ENCODE measurements at regions not wholly inside any gene's neighbourhood (a gene's known extent, or its start where the extent isn't known, plus 50 kb on each side); places are given as distances from the start of the nearest gene placed in this dataset.

DNA sequence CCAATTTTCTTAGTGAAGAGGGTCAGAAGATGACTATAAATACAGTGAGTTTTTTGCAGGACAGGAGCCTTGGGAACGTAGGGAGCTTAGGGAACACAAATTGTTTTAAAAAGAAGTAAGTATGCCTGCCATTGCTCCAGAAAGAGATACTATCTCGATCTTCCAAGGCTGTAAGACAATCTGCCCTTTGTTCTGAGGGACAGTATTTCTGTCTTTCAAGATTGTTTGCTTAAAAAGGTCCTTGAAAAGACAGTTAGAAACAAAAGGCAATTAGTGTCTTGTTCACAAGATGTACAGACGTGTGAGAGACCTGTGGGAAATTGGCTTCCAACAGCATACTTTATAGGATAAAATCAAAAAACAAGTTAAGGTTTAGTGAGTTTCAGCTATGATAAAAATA lies 321.2 kb upstream of the FAR2 start:
- no peak for DNase-seq

DNA sequence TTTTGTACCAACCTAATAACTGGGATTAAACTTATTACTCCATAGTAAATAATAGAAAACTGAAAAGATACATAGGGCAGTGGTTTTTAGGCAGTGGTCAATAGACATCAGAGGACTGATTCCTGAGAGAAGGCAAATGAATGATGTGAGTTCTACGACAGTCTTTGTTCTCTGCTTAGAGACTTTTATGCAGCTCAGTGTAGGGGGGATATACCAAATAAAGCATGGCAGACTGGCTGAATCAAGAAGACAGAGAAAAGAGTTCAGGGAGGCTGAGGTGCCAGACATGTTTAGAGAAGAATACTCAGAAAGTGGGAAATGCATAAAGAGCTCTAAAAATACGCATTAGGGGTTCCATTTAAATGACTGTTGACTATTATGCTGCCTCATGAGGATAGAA lies 320.8 kb upstream of the FAR2 start:
- DNase-seq: no peak

DNA sequence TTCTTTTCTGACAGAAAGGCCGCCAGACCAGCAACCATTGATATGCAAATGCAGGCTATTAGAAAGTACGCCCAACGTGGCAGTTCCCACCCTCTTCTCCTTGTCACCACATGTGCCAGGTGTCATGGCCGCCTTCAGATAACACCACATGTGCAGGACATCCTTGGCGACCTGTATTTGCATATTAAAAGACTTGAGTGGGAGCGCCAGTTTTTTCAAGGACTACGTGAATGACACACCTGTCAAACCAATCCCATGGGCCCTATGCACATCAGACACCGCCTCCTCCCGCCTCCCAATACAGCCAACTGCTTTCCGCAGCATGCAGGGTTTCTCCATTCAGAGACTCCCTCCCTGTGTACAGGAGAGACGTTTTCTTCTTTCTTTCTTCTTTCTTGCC lies 318.6 kb upstream of the FAR2 start:
- no peak for DNase-seq

DNA sequence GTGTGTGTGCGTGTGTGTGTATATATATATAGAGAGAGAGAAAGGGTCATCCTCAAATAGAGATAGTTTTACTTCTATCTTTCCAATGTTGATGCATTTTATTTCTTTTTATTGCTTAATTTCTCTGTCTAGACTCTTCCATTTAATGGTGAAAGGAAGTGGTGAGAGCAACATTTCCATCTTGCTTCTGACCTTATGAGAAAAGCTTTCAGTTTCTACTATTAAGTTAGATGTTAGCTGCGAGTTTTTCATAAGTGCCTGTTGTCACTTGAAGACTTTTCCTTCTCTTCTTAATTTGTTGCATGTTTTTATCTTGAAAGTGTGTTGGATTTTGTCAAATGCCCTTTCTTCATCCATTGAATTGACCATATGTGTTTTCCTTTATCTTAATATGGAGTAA lies 304.4 kb upstream of the FAR2 start:
- no peak for DNase-seq

DNA sequence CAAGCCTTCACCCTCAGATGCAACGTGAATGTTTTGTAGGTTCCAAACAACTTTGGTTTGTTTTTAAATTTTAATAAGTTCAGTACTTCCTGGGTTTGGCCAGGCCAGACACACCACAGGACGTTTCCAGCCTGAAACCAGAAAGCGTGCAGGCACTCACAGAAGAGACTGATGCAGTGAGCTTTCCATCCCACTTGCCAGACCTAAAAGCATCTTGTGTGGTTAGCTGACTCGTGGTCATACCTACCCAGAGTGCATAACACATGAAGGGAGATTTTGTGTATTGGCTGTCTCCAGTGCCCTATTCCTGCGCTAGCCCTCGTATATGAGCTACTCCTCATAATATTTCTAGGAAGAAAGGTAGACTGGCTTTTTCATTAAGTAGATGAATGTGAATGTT lies 297.3 kb upstream of the FAR2 start:
- no peak for DNase-seq

DNA sequence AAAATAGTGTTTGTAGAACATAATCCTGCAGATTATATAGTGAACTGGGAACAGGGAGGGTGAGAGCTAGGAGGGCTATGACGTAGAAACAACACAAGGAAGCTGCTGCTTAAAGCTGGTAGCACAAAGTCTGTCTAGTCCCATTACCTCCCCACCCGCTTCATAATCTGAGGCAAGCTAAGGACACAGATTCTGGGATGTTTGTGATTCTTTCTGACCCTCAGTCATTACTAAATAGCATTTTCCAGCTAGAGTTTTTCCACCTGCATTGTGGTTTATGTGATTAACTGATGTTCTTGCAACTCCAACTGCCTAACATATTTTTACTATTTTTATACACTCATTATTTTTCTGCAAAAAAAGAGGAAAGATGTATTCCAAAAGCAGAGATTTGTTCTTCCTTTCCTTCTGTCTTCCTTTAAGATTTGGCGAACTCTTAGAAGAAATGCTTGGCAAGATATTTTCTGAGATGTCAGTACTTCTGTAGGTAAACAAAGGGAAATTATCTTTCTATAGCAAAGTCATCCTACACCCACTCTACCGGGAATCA lies 293.2 kb upstream of the FAR2 start:
- DNase-seq: no peak

DNA sequence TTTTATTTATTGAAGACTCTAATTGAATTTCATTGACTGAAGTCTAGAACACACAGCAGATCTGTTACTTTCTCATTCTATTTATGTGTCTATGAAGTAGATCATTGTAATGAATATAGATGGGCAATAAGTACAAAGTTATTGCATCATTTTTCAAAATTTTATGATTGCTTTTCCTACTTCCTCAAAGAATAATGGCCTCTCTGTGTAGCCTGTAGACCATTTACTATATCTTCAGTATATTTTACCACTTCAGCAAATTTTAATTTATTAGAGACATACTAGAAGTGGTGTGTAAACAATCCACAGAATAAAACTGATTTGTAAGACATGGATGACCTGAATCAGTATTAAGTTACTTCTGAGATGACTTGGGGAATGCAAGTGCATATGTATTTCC lies 291.7 kb upstream of the FAR2 start:
- DNase-seq: no peak

DNA sequence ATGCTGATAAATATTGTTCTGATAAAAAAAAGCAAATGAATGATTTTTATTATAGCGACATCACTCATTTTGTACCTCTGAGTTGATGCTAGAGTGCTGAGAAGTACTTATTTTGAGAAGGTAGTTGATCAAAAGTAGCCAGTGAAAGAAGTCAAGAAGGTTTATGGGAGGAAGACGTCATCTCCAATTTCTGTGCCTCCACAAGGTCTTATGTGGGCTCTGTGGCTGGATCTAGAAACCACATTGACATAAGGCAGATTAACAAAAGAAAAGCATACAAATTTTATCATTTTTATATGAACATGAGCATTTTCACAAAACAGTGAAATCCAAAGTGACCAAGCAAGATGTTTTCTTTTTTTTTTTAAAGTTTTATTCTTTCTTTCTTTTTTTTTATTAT lies 289.5 kb upstream of the FAR2 start:
- DNase-seq: no peak

DNA sequence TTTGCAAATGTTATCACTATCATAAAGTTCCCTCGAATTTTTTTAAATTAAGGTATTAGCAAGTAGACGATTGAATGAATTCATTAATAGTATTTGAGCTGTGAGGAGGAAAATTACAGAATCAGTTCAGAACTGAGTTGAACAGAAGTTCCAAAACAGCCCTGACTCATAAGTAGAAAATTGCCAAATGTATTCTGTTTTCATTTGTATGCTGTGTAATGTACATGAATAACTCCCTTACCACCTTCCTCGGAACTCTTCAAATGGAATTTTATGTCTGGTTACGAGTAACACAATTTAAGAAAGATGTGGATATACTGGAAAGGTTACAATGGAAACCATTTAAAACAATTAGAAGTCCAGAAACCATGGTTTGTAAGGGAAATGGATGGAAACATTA lies 283.3 kb upstream of the FAR2 start:
- DNase-seq: no peak

DNA sequence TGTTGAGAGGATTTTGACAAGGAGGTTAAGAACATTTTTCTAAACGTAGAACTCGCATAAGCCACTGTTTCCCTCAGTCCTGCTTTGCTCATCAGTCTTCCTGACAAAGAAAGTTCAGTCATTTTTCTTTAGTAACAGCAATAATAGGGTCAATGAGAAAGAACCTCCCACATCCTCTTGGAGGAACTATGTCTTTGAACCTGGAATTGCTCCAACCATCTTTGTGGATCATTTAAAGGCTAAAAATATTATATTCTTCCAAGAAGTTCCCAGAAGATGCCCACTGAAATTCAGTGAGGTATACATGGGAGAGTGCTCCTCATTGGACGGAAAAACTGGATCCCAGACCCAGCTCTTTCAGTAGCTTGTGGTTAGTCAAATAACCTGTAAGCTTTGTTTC lies 282.8 kb upstream of the FAR2 start:
- DNase-seq: no peak

DNA sequence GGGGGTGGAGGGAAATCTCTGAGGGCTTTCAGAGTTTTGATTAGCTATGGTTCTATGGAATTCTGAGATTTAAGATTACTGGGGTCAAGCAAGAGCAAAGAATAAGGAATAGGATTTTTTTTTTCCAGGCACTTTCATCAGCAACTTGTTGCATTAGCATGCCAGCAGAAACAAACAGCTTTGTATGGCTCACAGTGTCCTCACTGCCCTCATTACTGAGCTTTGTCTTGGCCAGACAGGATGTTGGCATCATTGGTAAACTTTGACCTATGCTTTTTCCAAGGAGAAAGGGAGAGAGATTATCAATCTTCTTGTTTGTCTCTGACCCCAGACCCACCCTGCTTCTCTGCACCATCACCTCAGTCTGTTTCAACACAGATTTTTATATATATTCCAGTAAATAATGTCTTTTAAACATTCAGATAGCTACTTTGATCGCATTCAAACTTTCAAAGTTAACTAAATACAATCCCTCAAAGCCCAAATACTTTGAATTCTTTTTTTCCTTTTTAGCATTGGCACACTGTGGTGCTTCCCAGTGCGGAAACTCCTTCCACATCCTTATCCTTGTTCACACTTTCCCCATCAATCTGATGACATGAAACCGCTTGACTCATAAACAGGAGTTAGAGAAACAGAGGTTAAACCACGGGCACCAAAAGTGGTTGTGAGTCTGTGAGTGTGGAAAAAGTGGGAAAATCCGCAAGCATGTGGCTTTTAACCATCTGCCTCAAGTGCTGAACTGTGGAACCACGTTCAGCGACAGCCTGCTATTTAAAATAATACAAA lies 282.2 kb upstream of the FAR2 start:
- no peak for DNase-seq

DNA sequence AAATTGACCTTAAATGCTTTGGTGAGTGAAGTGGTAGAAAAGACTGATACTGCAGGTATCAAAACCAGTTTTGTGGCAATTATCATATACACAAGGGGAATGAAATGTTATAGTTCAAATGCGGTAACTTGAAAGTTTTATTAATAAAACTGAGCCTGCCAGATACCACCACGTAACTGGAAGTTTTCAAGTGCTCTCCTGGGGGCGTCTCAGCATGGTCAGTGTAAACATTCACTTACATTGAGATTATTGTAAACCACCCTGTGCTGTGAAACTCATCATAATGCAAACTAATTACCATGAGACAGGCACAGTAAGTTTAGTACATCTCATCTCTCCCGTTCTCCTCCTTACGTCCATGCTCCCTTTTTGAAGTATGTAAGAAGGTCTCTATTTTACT lies 280.7 kb upstream of the FAR2 start:
- DNase-seq: no peak

DNA sequence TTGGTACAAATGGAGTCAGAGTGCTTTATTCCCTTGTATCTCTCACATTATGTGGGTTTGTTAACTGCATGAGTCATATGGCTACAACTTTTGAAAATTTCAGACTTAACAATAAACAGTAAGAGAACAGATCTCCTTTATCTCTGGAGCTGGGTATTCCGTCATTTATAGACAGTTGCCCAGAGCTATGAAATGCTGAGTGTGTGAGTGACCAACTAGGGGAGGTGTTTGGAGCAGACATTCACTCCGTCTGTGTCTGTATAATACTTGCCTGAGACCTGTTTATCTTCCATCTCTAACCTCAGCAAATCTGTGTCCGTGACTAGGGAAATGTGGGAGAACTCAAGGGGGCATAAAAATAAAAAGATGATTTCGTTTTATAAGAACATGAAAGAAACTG lies 279.9 kb upstream of the FAR2 start:
- DNase-seq: no peak

DNA sequence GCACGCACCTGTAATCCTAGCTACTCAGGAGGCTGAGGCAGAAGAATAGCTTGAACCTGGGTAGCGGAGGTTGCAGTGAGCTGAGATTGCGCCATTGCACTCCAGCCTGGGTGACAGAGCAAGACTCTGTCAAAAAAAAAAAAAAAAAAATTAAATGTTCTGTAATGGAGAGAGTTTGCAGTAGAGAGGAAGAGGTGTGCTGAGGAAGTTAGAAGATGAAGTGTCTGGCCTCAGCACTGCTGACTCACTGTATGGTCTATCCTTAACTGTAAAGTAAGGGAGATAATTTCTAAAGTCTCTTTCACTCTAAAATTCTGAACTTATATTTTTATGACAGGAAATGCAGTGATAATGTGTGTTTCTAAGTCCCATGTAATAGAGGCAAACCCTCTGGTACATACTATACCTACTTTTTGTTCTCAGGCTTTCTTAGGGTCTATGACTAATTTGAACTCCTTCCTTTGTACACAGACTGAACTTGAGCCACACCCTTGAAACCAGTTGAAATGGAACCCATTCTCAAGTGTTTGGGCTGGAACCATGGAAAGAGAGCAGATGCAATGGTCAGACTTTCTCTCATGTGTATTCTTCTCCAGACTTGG lies 278.1 kb upstream of the FAR2 start:
- DNase-seq: no peak

DNA sequence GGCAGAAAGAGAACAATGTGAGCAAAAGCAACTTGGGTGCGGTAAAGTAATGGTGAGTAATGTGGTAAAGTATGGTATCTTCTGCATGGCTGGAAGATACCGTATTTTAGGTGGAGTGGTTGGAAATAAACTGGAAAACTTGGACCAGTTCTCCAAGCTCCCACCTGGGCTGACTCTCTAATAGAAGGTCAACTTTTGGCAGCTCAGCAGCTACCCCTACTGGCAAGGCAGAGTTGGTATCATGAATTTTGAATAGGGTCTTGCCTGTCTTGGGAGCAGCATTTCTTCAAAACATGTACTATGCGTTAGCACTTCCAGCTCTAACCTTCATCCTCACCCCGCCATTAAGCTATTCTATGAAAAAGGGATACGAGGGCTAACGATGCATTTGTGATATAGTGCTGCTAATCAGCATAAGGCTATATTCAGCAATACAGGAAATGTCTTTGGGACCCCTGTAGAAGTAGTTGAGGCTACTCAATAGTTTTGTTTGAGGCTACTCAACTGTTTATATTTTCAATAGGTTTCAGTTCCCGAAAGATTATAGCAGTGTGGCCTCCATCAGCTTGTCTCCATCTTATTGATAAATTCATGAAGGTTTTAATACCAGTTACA lies 276.3 kb upstream of the FAR2 start:
- peak; percentile 68 for DNase-seq

DNA sequence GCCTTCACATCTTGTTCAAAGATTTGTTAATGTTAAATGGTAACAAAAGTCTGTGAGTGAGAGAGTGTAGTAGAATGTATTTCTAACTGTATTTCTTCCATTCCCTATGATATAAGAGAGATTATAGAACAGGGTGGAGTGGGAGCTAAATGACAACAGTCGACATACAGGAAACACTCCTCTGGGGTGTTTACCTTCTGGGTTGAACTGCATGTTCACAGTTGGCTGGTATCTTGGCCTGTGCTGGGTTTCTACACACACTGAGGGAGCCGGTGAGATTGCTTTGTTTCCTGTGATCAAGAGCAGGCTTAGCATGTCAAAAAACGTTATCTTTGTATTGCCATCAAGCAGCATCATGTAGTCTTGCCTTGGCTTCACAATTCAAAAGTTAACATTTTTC lies 274.3 kb upstream of the FAR2 start:
- no peak for DNase-seq

DNA sequence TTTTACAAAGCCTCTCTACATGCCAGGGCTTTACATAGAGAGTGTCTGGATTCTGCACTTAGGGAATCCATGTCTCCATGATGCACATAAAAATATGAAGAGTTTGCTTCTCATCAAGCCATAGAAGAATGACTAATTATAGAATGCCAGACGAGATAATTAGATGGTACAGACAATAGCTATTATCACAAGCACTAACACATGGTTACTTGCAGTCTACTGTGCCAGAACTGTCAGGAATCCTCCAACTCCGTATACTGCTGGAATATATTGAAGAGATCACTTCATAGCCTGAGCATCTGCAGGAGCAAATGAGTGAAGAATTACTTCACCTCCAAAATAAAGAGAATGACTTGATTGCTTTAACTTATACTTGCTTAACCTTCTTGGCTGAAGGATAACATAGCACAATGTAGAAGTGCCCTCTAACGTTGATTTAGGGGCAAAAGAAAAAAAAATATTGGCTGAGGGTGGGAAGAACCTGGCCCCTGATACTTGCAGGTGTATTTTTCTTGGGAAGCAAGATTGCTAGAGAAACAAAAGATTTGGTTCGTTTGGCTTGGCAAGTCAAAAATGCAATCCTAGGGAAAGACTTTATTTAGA lies 272.8 kb upstream of the FAR2 start:
- DNase-seq: no peak

DNA sequence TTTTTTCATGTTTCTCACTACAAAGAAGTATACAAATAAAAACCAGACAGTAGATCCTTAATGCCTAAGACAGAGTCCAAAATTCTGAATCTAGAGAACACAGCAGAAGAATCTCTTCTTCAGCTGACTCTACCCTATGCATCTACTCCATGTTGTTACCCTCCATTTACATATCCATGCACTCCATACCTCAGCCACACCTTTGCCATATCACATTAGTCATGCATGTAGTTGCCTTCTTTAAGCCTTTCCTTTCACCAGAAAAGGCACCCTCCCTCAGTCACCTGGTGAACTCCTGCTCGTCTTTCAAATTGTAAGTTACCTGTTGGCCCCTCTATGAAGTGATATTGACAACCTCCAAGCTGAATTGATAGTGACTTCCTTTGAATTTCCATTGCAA lies 271.2 kb upstream of the FAR2 start:
- no peak for DNase-seq

DNA sequence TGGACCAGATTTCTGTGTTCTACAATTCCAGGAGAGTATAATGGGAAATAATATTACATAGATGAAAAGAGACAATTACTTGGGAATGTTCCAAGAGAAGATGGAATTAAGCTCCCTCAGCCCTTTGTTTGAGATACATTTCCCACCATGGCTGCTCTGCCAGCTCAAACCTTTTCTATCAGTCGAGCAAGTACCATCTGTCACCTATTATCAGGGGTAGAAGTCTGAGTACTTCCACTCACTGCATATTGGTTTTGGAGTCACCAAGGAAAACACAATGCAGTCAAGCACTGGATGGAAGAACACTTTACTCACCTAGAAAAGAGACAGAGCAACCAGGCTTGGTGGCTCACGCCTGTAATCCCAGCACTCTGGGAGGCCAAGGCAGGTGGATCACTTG lies 270.4 kb upstream of the FAR2 start:
- no peak for DNase-seq

DNA sequence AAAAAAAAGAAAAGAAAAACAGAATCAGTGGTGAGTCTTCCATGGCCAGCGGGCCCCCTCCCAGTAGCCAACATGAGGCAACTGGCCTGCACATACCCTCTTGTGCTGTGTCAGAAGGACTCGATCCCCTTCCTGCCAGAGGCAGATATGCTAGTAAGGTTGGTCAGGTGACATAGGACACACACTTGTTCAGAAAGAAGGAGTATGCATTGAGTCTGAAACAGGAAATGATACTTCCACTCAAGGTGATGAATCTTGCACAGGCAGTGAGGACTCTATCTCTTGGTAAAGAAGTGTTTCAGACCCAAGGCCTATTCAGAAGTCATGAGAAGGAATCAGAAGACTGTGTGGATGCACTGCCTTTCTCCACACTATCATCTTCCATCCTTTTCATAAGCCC lies 269.7 kb upstream of the FAR2 start:
- DNase-seq: no peak

DNA sequence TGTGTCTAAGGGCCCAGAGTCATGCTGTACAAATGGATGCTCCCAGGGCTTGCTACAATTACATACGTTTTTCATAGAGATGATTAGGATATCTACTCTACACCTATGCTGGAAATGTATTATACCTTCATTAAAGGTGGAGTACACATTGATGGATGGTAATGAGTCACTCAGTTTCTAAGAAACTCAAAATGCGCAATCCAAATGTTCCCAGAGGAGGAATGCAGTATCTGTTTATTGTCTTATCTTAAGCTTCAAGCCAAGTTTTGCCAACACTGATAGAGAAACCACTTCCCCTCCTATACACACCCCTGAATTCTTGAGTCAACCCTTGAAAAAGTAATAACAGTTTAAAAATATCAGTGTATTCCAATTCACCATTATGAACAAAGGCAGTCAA lies 266.6 kb upstream of the FAR2 start:
- no peak for DNase-seq

DNA sequence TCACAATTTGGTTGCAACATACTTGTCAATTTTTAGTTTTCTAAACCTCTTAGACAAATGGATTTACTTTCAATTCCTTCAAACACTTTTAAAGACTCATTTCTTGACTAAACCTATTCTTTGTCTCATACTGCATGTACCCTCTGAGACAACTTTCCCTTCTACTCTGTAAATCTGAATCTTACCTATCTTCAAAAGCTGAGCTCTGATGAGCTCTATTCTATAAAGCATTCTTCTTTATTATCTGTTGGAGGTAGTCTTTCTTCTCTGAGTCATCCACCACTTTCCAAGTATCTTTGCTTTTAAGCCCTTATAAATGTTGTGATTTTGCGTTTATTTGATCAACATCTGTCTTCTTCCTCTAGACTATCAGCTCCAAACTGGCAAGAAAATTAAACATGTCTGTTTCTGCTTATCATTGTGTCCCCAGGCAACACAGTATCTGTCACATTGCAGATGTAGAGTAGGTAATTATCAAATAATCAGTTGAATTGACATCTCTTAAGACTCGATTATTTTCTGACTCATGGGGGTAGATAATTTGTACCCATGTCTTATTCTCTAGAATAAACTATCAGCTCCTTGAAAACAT lies 265.6 kb upstream of the FAR2 start:
- DNase-seq: no peak

DNA sequence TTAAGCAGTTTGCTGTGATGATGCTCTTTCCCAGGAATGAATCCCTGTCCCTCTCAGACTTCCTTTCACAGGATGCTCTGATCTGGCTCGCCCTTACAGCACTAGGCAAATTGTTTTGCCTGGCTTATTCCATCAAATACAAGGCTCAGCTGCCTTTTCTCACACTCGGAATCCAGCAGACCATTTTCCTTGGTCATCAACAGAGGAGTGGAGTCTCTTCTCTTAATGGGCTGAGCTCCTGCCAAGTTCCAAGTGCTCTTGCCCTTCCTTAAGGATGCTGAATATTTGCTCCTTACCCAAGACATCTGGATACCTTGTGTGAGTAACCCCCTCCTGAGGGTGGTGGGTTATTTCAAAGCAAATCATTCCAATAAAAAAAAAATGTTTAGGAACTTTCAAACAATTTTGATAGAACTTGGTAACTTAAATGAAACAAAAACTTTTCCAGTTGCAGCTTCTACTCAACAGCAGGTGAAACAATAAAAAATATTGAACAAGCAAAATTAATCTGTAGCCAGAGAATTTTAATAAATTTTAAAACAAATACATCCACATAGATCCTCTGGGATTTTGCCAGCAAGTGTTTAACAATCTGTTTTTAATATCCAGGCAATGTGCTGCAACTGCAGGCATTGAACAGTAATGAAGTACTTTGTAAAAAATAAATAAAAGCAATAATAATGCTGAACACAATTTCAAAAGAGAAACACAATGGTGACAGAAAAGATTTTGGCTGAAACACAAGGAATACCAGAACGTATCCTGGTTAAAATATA lies 264.0 kb upstream of the FAR2 start:
- DNase-seq: no peak
